GM19468 (cell line): ENCODE measurements at regions not wholly inside any gene's neighbourhood (a gene's known extent, or its start where the extent isn't known, plus 50 kb on each side); places are given as distances from the start of the nearest gene placed in this dataset.

Source experiments
- ATAC-seq: cut with Tn5 transposase; IDR thresholded peaks from one replicate; pipeline ENCODE4 v1.9.1; 2021; ENCODE audit warnings: mild to moderate bottlenecking, moderate library complexity, moderate number of reproducible peaks; ENCODE audit not compliant: unreplicated experiment; ENCODE audit errors: extremely low read depth

DNA sequence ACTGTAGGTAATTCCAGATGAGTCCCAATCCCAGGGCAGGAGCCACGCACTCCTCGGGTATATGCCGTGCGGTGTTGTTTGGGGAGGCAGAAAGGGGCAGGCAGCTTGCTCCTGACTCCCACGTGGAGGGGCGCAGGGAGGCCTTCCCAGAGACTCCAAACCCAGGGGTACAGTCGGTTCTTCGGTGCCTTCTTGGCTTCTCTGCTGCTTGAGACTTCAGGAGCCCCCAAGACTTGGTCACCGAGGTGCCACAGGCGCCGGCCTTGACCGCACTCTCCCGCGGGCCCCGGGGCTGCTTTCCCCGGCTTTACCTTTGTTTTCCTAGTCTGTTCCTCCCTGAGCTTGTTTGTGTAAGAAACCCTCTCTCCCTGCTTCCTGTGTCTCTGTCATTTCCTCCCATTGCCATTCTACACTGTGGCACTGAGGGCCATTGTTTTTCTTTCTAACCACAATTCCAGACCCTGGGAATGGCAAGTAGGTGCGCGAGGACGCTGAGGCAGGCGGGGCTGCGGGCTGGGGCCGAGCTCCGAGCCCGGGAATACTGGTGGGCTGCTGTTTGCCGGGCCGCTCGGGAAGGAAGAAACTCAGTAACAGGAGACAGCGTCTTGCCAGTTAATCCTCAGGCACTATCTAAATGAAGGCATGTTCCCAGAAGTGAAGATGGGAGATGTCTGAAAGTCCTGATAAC, 215.6 kb upstream of the HEY2 start:
- ATAC-seq, result no peak

GRCh38 chr6:125534430-125535263, 214.8 kb upstream of the HEY2 start:
- ATAC-seq, result no peak

GRCh38 chr6:125537090-125537489, 212.3 kb upstream of the HEY2 start:
- ATAC-seq, result no peak

GRCh38 chr6:125539892-125540291, 209.5 kb upstream of the HEY2 start:
- ATAC-seq, result no peak

GRCh38 chr6:125544819-125545218, 204.6 kb upstream of the HEY2 start:
- ATAC-seq, result no peak

GRCh38 chr6:125546841-125547251, 202.6 kb upstream of the HEY2 start:
- no peak for ATAC-seq

- no peak for ATAC-seq
These were observed 202.1 kb upstream of the HEY2 start for GRCh38 chr6:125547381-125547780.

- no peak for ATAC-seq
These were observed 200.1 kb upstream of the HEY2 start for GRCh38 chr6:125549202-125549884.

DNA sequence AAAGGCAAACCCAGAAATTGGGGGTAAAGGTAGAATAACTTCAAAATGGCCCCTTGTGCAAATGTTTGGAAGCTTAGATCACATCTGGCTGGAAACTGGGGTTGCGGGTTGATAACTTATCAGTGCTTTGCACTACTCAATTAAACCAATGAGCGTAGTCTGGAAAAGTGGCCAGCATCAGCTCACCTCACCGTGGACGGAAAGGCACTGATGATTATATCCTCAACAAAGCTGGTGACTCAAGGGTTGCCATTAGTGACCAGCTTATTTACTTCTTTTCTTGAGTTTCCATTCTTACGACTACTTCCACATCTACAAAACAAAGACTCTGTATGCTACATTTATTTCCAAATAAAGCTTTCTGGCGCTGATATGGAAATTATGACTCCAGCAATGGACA, 198.5 kb upstream of the HEY2 start:
- no peak for ATAC-seq

DNA sequence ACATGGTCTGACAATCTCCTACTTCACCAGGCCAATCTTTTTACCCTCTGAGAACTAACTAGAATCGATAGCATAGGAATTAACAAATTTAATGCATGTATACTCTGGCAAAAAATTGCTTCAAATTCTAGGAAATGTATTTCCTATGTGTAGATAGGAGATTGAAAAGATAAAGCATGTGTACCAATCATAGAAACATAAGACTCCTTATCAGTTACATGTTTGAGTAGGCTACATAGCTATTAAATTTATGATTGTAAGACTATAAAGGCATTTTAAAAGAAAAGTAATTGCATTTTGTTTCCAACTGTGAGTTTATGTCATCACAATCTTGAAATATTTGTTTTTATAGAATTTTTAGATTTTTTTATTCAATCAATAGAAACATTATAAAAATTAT, 196.6 kb upstream of the HEY2 start:
- no peak for ATAC-seq

- no peak for ATAC-seq
These were observed 195.0 kb upstream of the HEY2 start for GRCh38 chr6:125554456-125554855.

GRCh38 chr6:125558241-125558843, 191.1 kb upstream of the HEY2 start:
- no peak for ATAC-seq

DNA sequence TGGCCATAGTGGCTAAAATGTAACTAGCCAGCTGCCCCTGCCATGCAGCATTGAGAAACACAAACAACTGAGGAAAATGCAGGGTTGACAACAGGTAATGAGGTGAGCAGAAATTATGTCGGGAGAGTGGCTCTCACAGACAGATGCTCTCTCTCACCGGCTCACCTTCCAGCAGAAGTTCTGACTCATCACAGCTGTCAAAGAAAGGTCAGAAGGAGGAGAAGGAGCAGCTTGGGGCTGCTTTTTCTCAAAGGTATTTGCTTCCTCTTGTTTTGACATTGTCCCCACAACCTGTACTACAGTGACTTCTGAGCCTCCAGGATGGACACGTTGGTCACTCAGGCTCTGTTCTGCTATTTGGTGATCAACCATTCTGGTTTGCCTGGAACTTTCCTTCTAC, 190.5 kb upstream of the HEY2 start:
- ATAC-seq, result no peak

DNA sequence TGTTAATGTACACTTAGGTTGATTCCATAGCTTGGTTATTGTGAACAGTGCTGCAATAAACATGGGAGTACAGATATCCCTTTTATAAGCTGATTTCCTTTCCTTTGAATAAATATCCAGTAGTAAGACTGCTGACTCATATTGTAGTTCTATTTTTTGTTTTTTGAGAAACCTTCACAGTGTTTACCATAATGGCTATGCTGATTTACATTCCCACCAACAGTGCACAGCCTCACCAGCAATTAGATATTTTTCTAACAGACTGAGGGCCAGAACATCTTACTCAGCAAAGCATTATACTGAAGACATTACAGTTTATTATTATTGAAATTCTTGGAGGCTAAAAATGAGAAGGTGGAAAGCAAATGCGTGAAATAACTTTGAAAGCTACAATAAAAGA, 187.3 kb upstream of the HEY2 start:
- no peak for ATAC-seq

DNA sequence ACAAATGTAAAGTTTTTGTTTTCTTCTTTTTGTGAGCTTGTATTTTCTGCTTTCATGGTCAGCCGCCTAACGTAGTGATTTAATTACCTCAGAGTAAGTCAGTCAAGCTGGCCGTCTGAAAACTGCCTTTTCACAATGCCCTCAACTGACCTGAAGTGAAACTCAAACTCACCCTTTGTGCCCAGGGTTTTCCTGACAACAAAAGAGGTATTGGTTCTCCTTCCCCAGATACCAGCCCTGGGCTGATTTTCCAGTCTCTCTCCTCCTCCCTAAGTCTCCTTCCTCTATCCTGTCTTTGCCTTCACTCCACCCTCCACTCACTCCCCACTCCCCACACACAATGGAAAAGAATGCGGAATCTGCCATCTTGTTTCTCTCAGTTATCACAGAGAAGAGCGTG, 184.5 kb upstream of the HEY2 start:
- ATAC-seq, result no peak

DNA sequence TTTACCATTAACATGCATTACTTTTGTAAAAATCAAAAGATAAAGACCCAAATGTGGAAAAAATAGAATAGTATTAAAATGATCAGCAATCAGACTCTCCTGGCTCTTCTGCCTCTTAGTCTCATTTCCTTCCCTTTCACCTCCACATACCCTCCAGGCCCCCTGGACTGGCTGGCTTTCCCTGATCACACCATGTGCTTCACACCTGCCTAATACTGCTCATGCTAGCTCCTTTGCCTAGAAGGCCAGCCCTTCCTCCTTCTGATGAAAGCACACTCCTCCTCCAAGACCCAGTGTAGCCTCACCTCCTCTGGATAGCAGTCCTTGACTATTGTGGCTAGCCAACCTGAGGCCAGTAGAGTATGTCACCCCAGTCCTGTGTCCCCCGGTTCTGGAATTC, 182.0 kb upstream of the HEY2 start:
- ATAC-seq, result no peak

- ATAC-seq, result no peak
These were observed 180.8 kb upstream of the HEY2 start for GRCh38 chr6:125568609-125569008.

DNA sequence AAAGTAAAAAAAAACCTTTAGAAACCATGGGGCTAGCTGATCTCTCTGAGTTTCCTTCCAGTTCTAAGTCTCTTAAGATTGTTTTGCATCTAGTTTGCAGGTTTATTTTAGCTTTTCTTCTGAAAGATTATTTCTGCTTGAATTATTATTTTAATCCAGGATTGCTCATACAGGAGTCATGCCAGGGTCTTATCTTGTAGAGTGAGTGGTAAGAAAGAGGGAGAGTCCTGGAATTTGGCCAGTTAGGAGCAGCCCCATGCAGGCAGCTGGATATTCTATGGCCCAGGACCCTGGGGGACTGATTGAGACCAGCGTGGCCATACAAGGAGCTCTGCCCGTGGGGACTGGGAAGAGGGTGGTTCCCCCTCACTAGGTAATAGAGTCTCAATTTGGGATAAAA, 178.9 kb upstream of the HEY2 start:
- no peak for ATAC-seq

- no peak for ATAC-seq
These were observed 178.2 kb upstream of the HEY2 start for GRCh38 chr6:125571207-125571755.

GRCh38 chr6:125574604-125575003, 174.8 kb upstream of the HEY2 start:
- no peak for ATAC-seq
